D721Med (cell line): ENCODE measurements at regions not wholly inside any gene's neighbourhood (a gene's known extent, or its start where the extent isn't known, plus 50 kb on each side); places are given as distances from the start of the nearest gene placed in this dataset.
"Not testable (repeated sequence)": the region's sequence is repeated elsewhere in the genome, so short reads cannot be mapped to it uniquely, and the experiment has no call there.

Experiments used
- DNase-seq: peaks from one replicate; pipeline ENCODE4 v3.0.0; 2011; ENCODE audit warnings: low spot score; ENCODE audit not compliant: insufficient read length
- FAIRE-seq: peaks from 2 replicates; lab custom pipeline; 2011; peaks lifted over from hg19 to GRCh38; lab: Jason Lieb, UNC
- CTCF ChIP-seq: IDR thresholded peaks from 2 replicates; pipeline ENCODE4 v1.5.1; 2012; ENCODE audit warnings: mild to moderate bottlenecking, control low read depth; ENCODE audit not compliant: insufficient read depth; ENCODE audit errors: missing control alignments

- FAIRE-seq (no peak), DNase-seq (no peak)
- no peak for TF ChIP-seq CTCF
These were observed 492.6 kb downstream of the KCNT2 start for GRCh38 chr1:196115646-196116045.

- no peak for FAIRE-seq
- DNase-seq: no peak
- no peak for TF ChIP-seq CTCF
These were observed 494.0 kb downstream of the KCNT2 start for GRCh38 chr1:196114193-196114592.

- not testable (repeated sequence) for FAIRE-seq, DNase-seq
These were observed 499.2 kb downstream of the KCNT2 start for GRCh38 chr1:196108990-196109389.

GRCh38 chr1:196105901-196106300 lies 502.3 kb downstream of the KCNT2 start:
- DNase-seq (no peak), FAIRE-seq (peak; percentile 87)
- no peak for TF ChIP-seq CTCF

GRCh38 chr1:196102826-196103225 lies 505.4 kb downstream of the KCNT2 start:
- no peak for TF ChIP-seq CTCF
- peak; percentile 77 for FAIRE-seq

GRCh38 chr1:196098000-196098399 lies 510.2 kb downstream of the KCNT2 start:
- FAIRE-seq (no peak), DNase-seq (no peak)
- no peak for TF ChIP-seq CTCF

More at GRCh38 chr1:196102826-196103225, 505.4 kb downstream of the KCNT2 start:
- no peak for DNase-seq

- no peak for TF ChIP-seq CTCF
- DNase-seq (no peak), FAIRE-seq (no peak)
These were observed 513.4 kb downstream of the KCNT2 start for GRCh38 chr1:196094821-196095220.

- TF ChIP-seq CTCF: no peak
- DNase-seq: no peak
- FAIRE-seq: no peak
These were observed 516.7 kb downstream of the KCNT2 start for GRCh38 chr1:196091397-196092135.
